WTC11 (cell line): ENCODE measurements at regions not wholly inside any gene's neighbourhood (a gene's known extent, or its start where the extent isn't known, plus 50 kb on each side); places are given as distances from the start of the nearest gene placed in this dataset.

ENCODE experiments used
- ATAC-seq: fragments of 200-7000 bp; cut with Tn5 transposase; 2 replicates; pipeline ENCODE4 v1.10.0; 2021; ENCODE audit warnings: mild to moderate bottlenecking, moderate library complexity
- CTCF ChIA-PET: fragments of 300-600 bp; sonication (Branson Sonifier 250); formaldehyde crosslinking; loops from one replicate; lab custom pipeline; 2021; ENCODE audit warnings: antibody characterized with exemption; lab: Charles Lee
- POLR2A ChIA-PET: fragments of 350-600 bp; sonication (Branson Sonifier 250); formaldehyde crosslinking; loops from one replicate; lab custom pipeline; 2021; ENCODE audit warnings: antibody characterized with exemption; lab: Charles Lee
- DNase-seq: peaks from one replicate; pipeline ENCODE4 v3.0.0; 2021; ENCODE audit warnings: low spot score
- H3K27ac Mint-ChIP-seq: 2 replicates; pipeline ENCODE4 v1.8.0; 2021; ENCODE audit warnings: mixed read lengths
- H3K27me3 Mint-ChIP-seq: 2 replicates; pipeline ENCODE4 v1.8.0; 2021; ENCODE audit warnings: low read depth, mild to moderate bottlenecking, moderate library complexity, mixed read lengths
- H3K36me3 Mint-ChIP-seq: 2 replicates; pipeline ENCODE4 v1.8.0; 2021; ENCODE audit warnings: mixed read lengths
- H3K4me1 Mint-ChIP-seq: 2 replicates; pipeline ENCODE4 v1.8.0; 2022; ENCODE audit warnings: mixed read lengths
- H3K4me3 Mint-ChIP-seq: 2 replicates; pipeline ENCODE4 v1.8.0; 2021; ENCODE audit warnings: mild to moderate bottlenecking, moderate library complexity, mixed read lengths
- H3K9me3 Mint-ChIP-seq: 2 replicates; pipeline ENCODE4 v1.8.0; 2021; ENCODE audit warnings: mixed read lengths
- ETV6 ChIP-seq: sonication (generic); formaldehyde crosslinking; IDR thresholded peaks from 2 replicates; pipeline ENCODE4 v1.8.1; 2022; ENCODE audit warnings: mild to moderate bottlenecking, missing genetic modification reagents
- GABPB1 ChIP-seq: sonication (generic); formaldehyde crosslinking; IDR thresholded peaks from 2 replicates; pipeline ENCODE4 v1.8.1; 2023; ENCODE audit warnings: mild to moderate bottlenecking, missing genetic modification reagents
- HMGA2 ChIP-seq: fragments of 250-450 bp; sonication (Bioruptor Pico); IDR thresholded peaks from 2 replicates; pipeline ENCODE4 v1.4.0; 2021; ENCODE audit warnings: mild to moderate bottlenecking, moderate library complexity
- KAT7 ChIP-seq: sonication (generic); formaldehyde crosslinking; IDR thresholded peaks from 2 replicates; pipeline ENCODE4 v1.8.1; 2023; ENCODE audit warnings: missing genetic modification reagents, mild to moderate bottlenecking, borderline replicate concordance
- NFATC4 ChIP-seq: fragments of 250-450 bp; sonication (Bioruptor Pico); IDR thresholded peaks from 2 replicates; pipeline ENCODE4 v1.9.0; 2021; ENCODE audit warnings: mild to moderate bottlenecking
- OVOL2 ChIP-seq: fragments of 250-450 bp; sonication (Bioruptor Pico); IDR thresholded peaks from 2 replicates; pipeline ENCODE4 v1.9.0; 2021; ENCODE audit warnings: mild to moderate bottlenecking, borderline replicate concordance
- PRRX2 ChIP-seq: fragments of 250-450 bp; sonication (Bioruptor Pico); IDR thresholded peaks from 2 replicates; pipeline ENCODE4 v1.8.0; 2021; ENCODE audit warnings: mild to moderate bottlenecking
- TCF7 ChIP-seq: sonication (generic); formaldehyde crosslinking; IDR thresholded peaks from 2 replicates; pipeline ENCODE4 v1.8.0; 2022; ENCODE audit warnings: mild to moderate bottlenecking, low read depth, missing genetic modification reagents, moderate library complexity
- TEAD1 ChIP-seq: sonication (generic); formaldehyde crosslinking; IDR thresholded peaks from 2 replicates; pipeline ENCODE4 v1.8.0; 2022; ENCODE audit warnings: mild to moderate bottlenecking, missing genetic modification reagents
- TP53 ChIP-seq: sonication (generic); formaldehyde crosslinking; IDR thresholded peaks from 2 replicates; pipeline ENCODE4 v1.8.1; 2023; ENCODE audit warnings: mild to moderate bottlenecking, missing genetic modification reagents
- ZBTB21 ChIP-seq: sonication (generic); formaldehyde crosslinking; IDR thresholded peaks from 2 replicates; pipeline ENCODE4 v1.8.1; 2023; ENCODE audit warnings: mild to moderate bottlenecking, missing genetic modification reagents, borderline replicate concordance
- ZNF138 ChIP-seq: sonication (generic); formaldehyde crosslinking; conservative IDR thresholded peaks from 2 replicates; pipeline ENCODE4 v1.8.1; 2022; ENCODE audit warnings: mild to moderate bottlenecking, moderate library complexity, missing genetic modification reagents
- ZNF219 ChIP-seq: sonication (generic); formaldehyde crosslinking; IDR thresholded peaks from 2 replicates; pipeline ENCODE4 v1.8.0; 2023; ENCODE audit warnings: missing genetic modification reagents, mild to moderate bottlenecking, borderline replicate concordance
- ZNF671 ChIP-seq: fragments of 250-450 bp; sonication (Bioruptor Pico); IDR thresholded peaks from 2 replicates; pipeline ENCODE4 v1.8.0; 2021; ENCODE audit warnings: mild to moderate bottlenecking
- TF ChIP-seq, protein P1 (sequence below): sonication (generic); formaldehyde crosslinking; IDR thresholded peaks from 2 replicates; pipeline ENCODE4 v1.8.0; 2022; ENCODE audit warnings: mild to moderate bottlenecking, missing genetic modification reagents
- TF ChIP-seq, protein P2 (sequence below): sonication (generic); formaldehyde crosslinking; IDR thresholded peaks from 2 replicates; pipeline ENCODE4 v1.8.0; 2023; ENCODE audit warnings: missing genetic modification reagents
- TF ChIP-seq, protein P3 (sequence below): fragments of 200-600 bp; IDR thresholded peaks from 2 replicates; pipeline ENCODE4 v1.8.0; 2022; ENCODE audit warnings: antibody characterized with exemption
- TF ChIP-seq, protein P4 (sequence below): sonication (generic); formaldehyde crosslinking; IDR thresholded peaks from 2 replicates; pipeline ENCODE4 v1.8.0; 2023; ENCODE audit warnings: mild to moderate bottlenecking, missing genetic modification reagents

DNA sequence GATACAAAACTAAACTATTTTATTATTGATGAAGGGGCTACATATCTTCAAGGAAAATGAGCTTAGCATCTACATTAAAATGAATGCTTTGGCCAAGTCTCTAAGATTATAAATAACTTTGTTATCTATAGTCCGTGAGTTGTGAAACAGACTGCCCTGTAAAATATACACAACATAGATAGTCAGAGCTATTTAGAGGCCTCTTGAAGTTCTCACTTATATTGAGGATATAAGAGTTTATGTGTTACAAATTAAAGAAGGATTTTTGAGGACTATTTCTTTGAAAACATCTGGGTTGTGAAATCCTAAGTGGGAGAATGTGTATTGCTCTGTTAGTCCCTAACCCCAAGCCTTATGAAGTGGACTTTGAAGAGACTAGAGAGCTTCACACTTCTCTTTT is 292.0 kb upstream of the CDH2 start:
- Mint-ChIP-seq H3K9me3 (peaks cover 33% of the 10 kb centered on the region), H3K27me3 (no peaks in the 10 kb centered on the region), H3K4me3 (no peak overlapping the region), H3K4me1 (peaks cover 5% of the 10 kb centered on the region)
- POLR2A ChIA-PET: no interaction called here
- CTCF ChIA-PET: interaction anchor here (1.2 kb wide), 1 partner anchor 9 kb away, joined by 4 read pairs; no protein-coding TSS in a partner anchor
- no peak for TF ChIP-seq TCF7 (CRISPR knock-in tag)
- TF ChIP-seq KAT7 (CRISPR knock-in tag): no peak
- TF ChIP-seq ZNF138 (CRISPR knock-in tag): no peak
- no peak for TF ChIP-seq ETV6 (CRISPR knock-in tag)
- TF ChIP-seq ZNF671 (CRISPR knock-in tag): no peak
- TF ChIP-seq, protein P1, sequence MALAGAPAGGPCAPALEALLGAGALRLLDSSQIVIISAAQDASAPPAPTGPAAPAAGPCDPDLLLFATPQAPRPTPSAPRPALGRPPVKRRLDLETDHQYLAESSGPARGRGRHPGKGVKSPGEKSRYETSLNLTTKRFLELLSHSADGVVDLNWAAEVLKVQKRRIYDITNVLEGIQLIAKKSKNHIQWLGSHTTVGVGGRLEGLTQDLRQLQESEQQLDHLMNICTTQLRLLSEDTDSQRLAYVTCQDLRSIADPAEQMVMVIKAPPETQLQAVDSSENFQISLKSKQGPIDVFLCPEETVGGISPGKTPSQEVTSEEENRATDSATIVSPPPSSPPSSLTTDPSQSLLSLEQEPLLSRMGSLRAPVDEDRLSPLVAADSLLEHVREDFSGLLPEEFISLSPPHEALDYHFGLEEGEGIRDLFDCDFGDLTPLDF (CRISPR knock-in tag): no peak
- TF ChIP-seq TEAD1 (CRISPR knock-in tag): no peak
- TF ChIP-seq, protein P2, sequence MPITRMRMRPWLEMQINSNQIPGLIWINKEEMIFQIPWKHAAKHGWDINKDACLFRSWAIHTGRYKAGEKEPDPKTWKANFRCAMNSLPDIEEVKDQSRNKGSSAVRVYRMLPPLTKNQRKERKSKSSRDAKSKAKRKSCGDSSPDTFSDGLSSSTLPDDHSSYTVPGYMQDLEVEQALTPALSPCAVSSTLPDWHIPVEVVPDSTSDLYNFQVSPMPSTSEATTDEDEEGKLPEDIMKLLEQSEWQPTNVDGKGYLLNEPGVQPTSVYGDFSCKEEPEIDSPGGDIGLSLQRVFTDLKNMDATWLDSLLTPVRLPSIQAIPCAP: no peak
- no peak for TF ChIP-seq PRRX2 (CRISPR knock-in tag)
- no peak for TF ChIP-seq NFATC4 (CRISPR knock-in tag)
- TF ChIP-seq TP53: no peak
- TF ChIP-seq, protein P3, sequence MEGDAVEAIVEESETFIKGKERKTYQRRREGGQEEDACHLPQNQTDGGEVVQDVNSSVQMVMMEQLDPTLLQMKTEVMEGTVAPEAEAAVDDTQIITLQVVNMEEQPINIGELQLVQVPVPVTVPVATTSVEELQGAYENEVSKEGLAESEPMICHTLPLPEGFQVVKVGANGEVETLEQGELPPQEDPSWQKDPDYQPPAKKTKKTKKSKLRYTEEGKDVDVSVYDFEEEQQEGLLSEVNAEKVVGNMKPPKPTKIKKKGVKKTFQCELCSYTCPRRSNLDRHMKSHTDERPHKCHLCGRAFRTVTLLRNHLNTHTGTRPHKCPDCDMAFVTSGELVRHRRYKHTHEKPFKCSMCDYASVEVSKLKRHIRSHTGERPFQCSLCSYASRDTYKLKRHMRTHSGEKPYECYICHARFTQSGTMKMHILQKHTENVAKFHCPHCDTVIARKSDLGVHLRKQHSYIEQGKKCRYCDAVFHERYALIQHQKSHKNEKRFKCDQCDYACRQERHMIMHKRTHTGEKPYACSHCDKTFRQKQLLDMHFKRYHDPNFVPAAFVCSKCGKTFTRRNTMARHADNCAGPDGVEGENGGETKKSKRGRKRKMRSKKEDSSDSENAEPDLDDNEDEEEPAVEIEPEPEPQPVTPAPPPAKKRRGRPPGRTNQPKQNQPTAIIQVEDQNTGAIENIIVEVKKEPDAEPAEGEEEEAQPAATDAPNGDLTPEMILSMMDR: no peak
- TF ChIP-seq, protein P4, sequence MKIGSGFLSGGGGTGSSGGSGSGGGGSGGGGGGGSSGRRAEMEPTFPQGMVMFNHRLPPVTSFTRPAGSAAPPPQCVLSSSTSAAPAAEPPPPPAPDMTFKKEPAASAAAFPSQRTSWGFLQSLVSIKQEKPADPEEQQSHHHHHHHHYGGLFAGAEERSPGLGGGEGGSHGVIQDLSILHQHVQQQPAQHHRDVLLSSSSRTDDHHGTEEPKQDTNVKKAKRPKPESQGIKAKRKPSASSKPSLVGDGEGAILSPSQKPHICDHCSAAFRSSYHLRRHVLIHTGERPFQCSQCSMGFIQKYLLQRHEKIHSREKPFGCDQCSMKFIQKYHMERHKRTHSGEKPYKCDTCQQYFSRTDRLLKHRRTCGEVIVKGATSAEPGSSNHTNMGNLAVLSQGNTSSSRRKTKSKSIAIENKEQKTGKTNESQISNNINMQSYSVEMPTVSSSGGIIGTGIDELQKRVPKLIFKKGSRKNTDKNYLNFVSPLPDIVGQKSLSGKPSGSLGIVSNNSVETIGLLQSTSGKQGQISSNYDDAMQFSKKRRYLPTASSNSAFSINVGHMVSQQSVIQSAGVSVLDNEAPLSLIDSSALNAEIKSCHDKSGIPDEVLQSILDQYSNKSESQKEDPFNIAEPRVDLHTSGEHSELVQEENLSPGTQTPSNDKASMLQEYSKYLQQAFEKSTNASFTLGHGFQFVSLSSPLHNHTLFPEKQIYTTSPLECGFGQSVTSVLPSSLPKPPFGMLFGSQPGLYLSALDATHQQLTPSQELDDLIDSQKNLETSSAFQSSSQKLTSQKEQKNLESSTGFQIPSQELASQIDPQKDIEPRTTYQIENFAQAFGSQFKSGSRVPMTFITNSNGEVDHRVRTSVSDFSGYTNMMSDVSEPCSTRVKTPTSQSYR (CRISPR knock-in tag): no peak
- TF ChIP-seq OVOL2: no peak
- TF ChIP-seq HMGA2: no peak
- TF ChIP-seq, all 79 proteins: peak for 0
- ATAC-seq (no peak), DNase-seq (no peak)
- Mint-ChIP-seq H3K27ac (no peak overlapping the region), H3K36me3 (peaks cover 14% of the 10 kb centered on the region)

DNA sequence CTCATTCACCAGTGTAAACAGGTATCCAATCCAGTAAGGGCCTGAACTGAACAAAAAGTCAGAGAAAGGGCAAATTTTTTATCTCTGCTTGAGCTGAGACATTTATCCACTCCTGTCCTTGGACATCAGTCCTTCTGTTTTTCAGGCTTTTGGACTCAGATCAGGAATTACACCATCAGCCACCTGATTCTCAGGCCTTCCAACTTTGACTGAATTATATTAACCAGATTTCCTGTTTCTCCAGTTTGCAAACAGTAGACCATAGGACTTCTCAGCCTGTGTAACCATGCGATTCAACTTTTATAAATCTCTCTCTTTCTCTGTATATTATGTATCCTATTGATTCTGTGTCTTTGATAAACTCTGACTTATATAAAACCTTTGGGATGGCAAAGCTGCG is 289.3 kb upstream of the CDH2 start:
- ChIA-PET CTCF (no interaction called here), POLR2A (no interaction called here)
- Mint-ChIP-seq H3K36me3 (0 out of 2 replicates have a peak, but pooled peaks cover 5% of the 10 kb centered on the region), H3K27me3 (no peaks in the 10 kb centered on the region), H3K9me3 (peaks cover 22% of the 10 kb centered on the region), H3K27ac (no peak overlapping the region), H3K4me1 (no peaks in the 10 kb centered on the region), H3K4me3 (no peak overlapping the region)
- no peak for TF ChIP-seq ZBTB21 (CRISPR knock-in tag)
- ATAC-seq (no peak), DNase-seq (no peak)

DNA sequence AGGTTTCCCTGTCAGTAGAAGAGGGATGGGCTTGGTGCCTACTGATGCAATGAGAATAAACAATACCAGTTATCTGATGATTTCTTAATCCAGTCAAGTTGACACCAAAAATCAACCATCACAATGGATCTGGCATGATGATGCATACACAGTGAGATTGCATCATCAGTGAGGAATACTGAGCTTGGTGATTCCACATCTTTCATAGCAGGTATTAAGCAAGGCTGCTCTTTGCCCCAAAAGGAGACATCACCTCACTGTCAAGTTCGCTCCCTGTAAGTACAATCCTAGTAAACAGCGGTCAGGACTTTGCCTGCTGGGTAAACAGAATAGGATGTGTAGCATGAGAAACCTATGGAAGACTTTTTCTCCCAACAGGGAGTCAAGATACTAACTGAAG is 282.7 kb upstream of the CDH2 start:
- H3K27ac Mint-ChIP-seq: no peak overlapping the region
- ChIA-PET CTCF (no interaction called here), POLR2A (no interaction called here)
- no peaks in the 10 kb centered on the region for H3K4me1 Mint-ChIP-seq
- ATAC-seq: no peak
- no peak for DNase-seq
- H3K27me3 Mint-ChIP-seq: no peaks in the 10 kb centered on the region
- H3K9me3 Mint-ChIP-seq: peaks cover 3% of the 10 kb centered on the region
- H3K4me3 Mint-ChIP-seq: no peak overlapping the region
- TF ChIP-seq GABPB1 (CRISPR knock-in tag) (peak; percentile 83), ZNF219 (CRISPR knock-in tag) (no peak)
- H3K36me3 Mint-ChIP-seq: no peaks in the 10 kb centered on the region
